Keratinocyte (primary cell): ENCODE measurements at regions not wholly inside any gene's neighbourhood (a gene's known extent, or its start where the extent isn't known, plus 50 kb on each side); places are given as distances from the start of the nearest gene placed in this dataset.

ENCODE experiments used
- EZH2 ChIP-seq: IDR thresholded peaks from one replicate; pipeline ENCODE4 v1.6.1; 2012; ENCODE audit warnings: inconsistent platforms, mild to moderate bottlenecking, low read length, moderate library complexity
- TF ChIP-seq, protein P1 (sequence below), 3 experiments: IDR thresholded peaks in 1 of 3; conservative IDR thresholded peaks in 1 of 3; optimal IDR thresholded peaks in 1 of 3; 2 replicates in 2 of 3; 3 replicates in 1 of 3; pipeline versions ENCODE3 to v1.5.1; 2011; ENCODE audit warnings: low read length in 3 of 3, mild to moderate bottlenecking in 3 of 3, moderate library complexity in 2 of 3, control low read depth in 1 of 3, inconsistent platforms in 1 of 3; ENCODE audit not compliant: insufficient read depth in 2 of 3; ENCODE audit errors: extremely low read depth in 1 of 3

- TF ChIP-seq EZH2: no peak
- TF ChIP-seq, protein P1, sequence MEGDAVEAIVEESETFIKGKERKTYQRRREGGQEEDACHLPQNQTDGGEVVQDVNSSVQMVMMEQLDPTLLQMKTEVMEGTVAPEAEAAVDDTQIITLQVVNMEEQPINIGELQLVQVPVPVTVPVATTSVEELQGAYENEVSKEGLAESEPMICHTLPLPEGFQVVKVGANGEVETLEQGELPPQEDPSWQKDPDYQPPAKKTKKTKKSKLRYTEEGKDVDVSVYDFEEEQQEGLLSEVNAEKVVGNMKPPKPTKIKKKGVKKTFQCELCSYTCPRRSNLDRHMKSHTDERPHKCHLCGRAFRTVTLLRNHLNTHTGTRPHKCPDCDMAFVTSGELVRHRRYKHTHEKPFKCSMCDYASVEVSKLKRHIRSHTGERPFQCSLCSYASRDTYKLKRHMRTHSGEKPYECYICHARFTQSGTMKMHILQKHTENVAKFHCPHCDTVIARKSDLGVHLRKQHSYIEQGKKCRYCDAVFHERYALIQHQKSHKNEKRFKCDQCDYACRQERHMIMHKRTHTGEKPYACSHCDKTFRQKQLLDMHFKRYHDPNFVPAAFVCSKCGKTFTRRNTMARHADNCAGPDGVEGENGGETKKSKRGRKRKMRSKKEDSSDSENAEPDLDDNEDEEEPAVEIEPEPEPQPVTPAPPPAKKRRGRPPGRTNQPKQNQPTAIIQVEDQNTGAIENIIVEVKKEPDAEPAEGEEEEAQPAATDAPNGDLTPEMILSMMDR (optimal IDR thresholded peaks at IDR 0.05 in 1 of 3, IDR thresholded peaks at IDR 0.05 in 1 of 3, conservative IDR thresholded peaks at IDR 0.05 in 1 of 3; ENCODE audit: extremely low read depth in 1 of 3, insufficient read depth in 2 of 3, low read length in 3 of 3): no peak
These were observed 299.1 kb upstream of the TYRP1 start for GRCh38 chr9:12394105-12394504.
